ENCODE measurements at regions not wholly inside any gene's neighbourhood (a gene's known extent, or its start where the extent isn't known, plus 50 kb on each side); places are given as distances from the start of the nearest gene placed in this dataset.

GRCh38 chr3:6125520-6125919 lies 735.4 kb upstream of the GRM7 start:
- Histone ChIP-seq H3K4me3 (no peak overlapping the region), H3K36me3 (no peaks in the 10 kb centered on the region), H3K27ac (no peak overlapping the region), H3K9me3 (peaks cover 0 to 18% (median 0%) of the 10 kb centered on the region in 11 donors), H3K27me3 (no peaks in the 10 kb centered on the region), H3K4me1 (no peaks in the 10 kb centered on the region)
- DNase-seq: no peak
- no peak for TF ChIP-seq CTCF (IDR thresholded peaks at IDR 0.05)
- 34 to 39% methylated on average over 3 of the region's 3 CpGs for WGBS, 2 donors
- intact Hi-C loops (cut with DNase I): no loop called here
- ATAC-seq: no peak

GRCh38 chr3:6132684-6133432 lies 728.1 kb upstream of the GRM7 start:
- no peaks in the 10 kb centered on the region for H3K27me3 ChIP-seq
- H3K27ac ChIP-seq: no peak overlapping the region
- intact Hi-C loops (cut with DNase I): no loop called here
- no peak for ATAC-seq
- no peak for TF ChIP-seq CTCF (IDR thresholded peaks at IDR 0.05)
- no peaks in the 10 kb centered on the region for H3K36me3 ChIP-seq
- no peak for DNase-seq
- peaks cover 0 to 20% (median 0%) of the 10 kb centered on the region in 11 donors for H3K9me3 ChIP-seq
- H3K4me3 ChIP-seq: no peak overlapping the region
- no peaks in the 10 kb centered on the region for H3K4me1 ChIP-seq
- WGBS, 2 donors: 81 to 84% methylated on average over 8 of the region's 8 CpGs

GRCh38 chr3:6142707-6143106 lies 718.2 kb upstream of the GRM7 start:
- no peak for TF ChIP-seq CTCF (IDR thresholded peaks at IDR 0.05)
- H3K9me3 ChIP-seq: peaks cover 0 to 24% (median 0%) of the 10 kb centered on the region in 11 donors
- H3K27me3 ChIP-seq: no peaks in the 10 kb centered on the region
- ATAC-seq (no peak), DNase-seq (no peak)
- intact Hi-C loops (cut with DNase I): no loop called here
- no peak overlapping the region for H3K4me3 ChIP-seq
- 60 to 61% methylated on average over 3 of the region's 3 CpGs for WGBS, 2 donors
- H3K36me3 ChIP-seq: no peaks in the 10 kb centered on the region
- no peaks in the 10 kb centered on the region for H3K4me1 ChIP-seq
- no peak overlapping the region for H3K27ac ChIP-seq

- DNase-seq (no peak), ATAC-seq (no peak)
- H3K9me3 ChIP-seq: peaks cover 0 to 15% (median 0%) of the 10 kb centered on the region in 11 donors
- no peak overlapping the region for H3K4me3 ChIP-seq
- H3K27me3 ChIP-seq: no peaks in the 10 kb centered on the region
- 85 to 90% methylated on average over 6 of the region's 6 CpGs for WGBS, 2 donors
- TF ChIP-seq CTCF (IDR thresholded peaks at IDR 0.05): no peak
- intact Hi-C loops (cut with DNase I): no loop called here
- no peaks in the 10 kb centered on the region for H3K36me3 ChIP-seq
- H3K27ac ChIP-seq: no peak overlapping the region
- H3K4me1 ChIP-seq: no peaks in the 10 kb centered on the region
Measured at GRCh38 chr3:6147883-6148282, 713.0 kb upstream of the GRM7 start.

Data from heart right ventricle (tissue), 16 donors.